Neuronal stem cell (in vitro differentiated cells): ENCODE measurements at regions not wholly inside any gene's neighbourhood (a gene's known extent, or its start where the extent isn't known, plus 50 kb on each side); places are given as distances from the start of the nearest gene placed in this dataset.

Experiments used
- DNase-seq: peaks from one replicate; pipeline ENCODE4 v3.0.0-alpha.2; 2013; ENCODE audit warnings: low spot score
- H2AFZ ChIP-seq: one replicate; pipeline ENCODE4 v1.6.1; 2013; ENCODE audit warnings: mild to moderate bottlenecking, low read length, inconsistent platforms
- H2AK5ac ChIP-seq: 2 replicates; pipeline ENCODE4 v1.6.1; 2013; ENCODE audit warnings: low read depth, mild to moderate bottlenecking, inconsistent platforms, low read length, moderate library complexity, mixed read lengths
- H2BK120ac ChIP-seq: 2 replicates; pipeline ENCODE4 v1.6.1; 2013; ENCODE audit warnings: low read depth, mild to moderate bottlenecking, inconsistent platforms, low read length, moderate library complexity, mixed read lengths
- H2BK12ac ChIP-seq: one replicate; pipeline ENCODE4 v1.6.1; 2013; ENCODE audit warnings: low read length, inconsistent platforms
- H2BK15ac ChIP-seq: 2 replicates; pipeline ENCODE4 v1.6.1; 2013; ENCODE audit warnings: mild to moderate bottlenecking, low read length, inconsistent platforms, mixed read lengths
- H2BK5ac ChIP-seq: one replicate; pipeline ENCODE4 v1.6.1; 2013; ENCODE audit warnings: inconsistent platforms, mild to moderate bottlenecking, low read length, moderate library complexity
- H3K14ac ChIP-seq: one replicate; pipeline ENCODE4 v1.6.1; 2013; ENCODE audit warnings: low read length, inconsistent platforms
- H3K18ac ChIP-seq: 2 replicates; pipeline ENCODE4 v1.6.1; 2013; ENCODE audit warnings: low read length, inconsistent platforms
- H3K23ac ChIP-seq: 2 replicates; pipeline ENCODE4 v1.6.1; 2013; ENCODE audit warnings: low read depth, mild to moderate bottlenecking, mixed read lengths, low read length, inconsistent platforms; ENCODE audit not compliant: poor library complexity
- H3K27ac ChIP-seq: replicated peaks from 3 replicates; pipeline ENCODE4 v1.5.1; 2013; ENCODE audit warnings: low read length, inconsistent platforms
- H3K27me3 ChIP-seq, 3 experiments: 2 replicates each; pipeline ENCODE4 v1.6.1; 2013; ENCODE audit warnings: low read length in 3 of 3, mild to moderate bottlenecking in 2 of 3, inconsistent platforms in 1 of 3, low read depth in 1 of 3, mixed read lengths in 1 of 3, moderate library complexity in 1 of 3; ENCODE audit not compliant: control insufficient read depth in 3 of 3, insufficient read depth in 3 of 3
- H3K36me3 ChIP-seq, 2 donors: replicated peaks in 1 of 2; 2 replicates each; pipeline ENCODE4 v1.6.1; 2013; ENCODE audit warnings: low read length in 2 of 2; ENCODE audit not compliant: control insufficient read depth in 2 of 2, insufficient read depth in 2 of 2
- H3K4ac ChIP-seq: 2 replicates; pipeline ENCODE4 v1.6.1; 2013; ENCODE audit warnings: inconsistent platforms, mild to moderate bottlenecking, low read length, moderate library complexity
- H3K4me1 ChIP-seq, 2 donors: 1 replicate in 1 of 2; 2 replicates in 1 of 2; pipeline ENCODE4 v1.6.1; 2013; ENCODE audit warnings: low read length in 2 of 2, low read depth in 1 of 2; ENCODE audit not compliant: control insufficient read depth in 2 of 2, insufficient read depth in 1 of 2
- H3K4me2 ChIP-seq: one replicate; pipeline ENCODE4 v1.6.1; 2013; ENCODE audit warnings: mild to moderate bottlenecking, low read length, inconsistent platforms; ENCODE audit not compliant: insufficient read depth, poor library complexity, severe bottlenecking
- H3K4me3 ChIP-seq, 2 donors: 2 replicates each; pipeline ENCODE4 v1.5.1; 2013; ENCODE audit warnings: low read length in 2 of 2, mild to moderate bottlenecking in 2 of 2, inconsistent platforms in 1 of 2, moderate library complexity in 1 of 2
- H3K79me1 ChIP-seq: one replicate; pipeline ENCODE4 v1.6.1; 2013; ENCODE audit warnings: low read depth, mild to moderate bottlenecking, inconsistent platforms, low read length, moderate library complexity
- H3K9ac ChIP-seq: one replicate; pipeline ENCODE4 v1.6.1; 2013; ENCODE audit warnings: mild to moderate bottlenecking, low read depth, low read length, inconsistent platforms; ENCODE audit not compliant: poor library complexity
- H3K9me3 ChIP-seq, 2 donors: replicated peaks in 1 of 2; 2 replicates each; pipeline versions ENCODE3 to v1.6.1; 2013; ENCODE audit warnings: low read length in 2 of 2, mild to moderate bottlenecking in 2 of 2, inconsistent platforms in 1 of 2, low read depth in 1 of 2, mixed read lengths in 1 of 2, moderate library complexity in 1 of 2; ENCODE audit not compliant: control insufficient read depth in 2 of 2, insufficient read depth in 1 of 2
- H4K8ac ChIP-seq: one replicate; pipeline ENCODE4 v1.6.1; 2013; ENCODE audit warnings: low read depth, mild to moderate bottlenecking, inconsistent platforms, low read length, moderate library complexity
- H4K91ac ChIP-seq: one replicate; pipeline ENCODE4 v1.6.1; 2013; ENCODE audit warnings: low read length, low read depth, mild to moderate bottlenecking, inconsistent platforms; ENCODE audit not compliant: poor library complexity
- WGBS, 2 donors: extraction: QIAGEN DNeasy Blood & Tissue Kit; methylation state at CpG; one replicate each; pipeline ENCODE4 v1.1.7; 2013; ENCODE audit warnings: missing lambda C conversion rate in 2 of 2, mixed read lengths in 1 of 2; ENCODE audit not compliant: insufficient read length in 2 of 2, insufficient replicate concordance in 1 of 2; ENCODE audit errors: extremely low coverage in 2 of 2; 5-methylcytosine and 5-hydroxymethylcytosine counted together

DNA sequence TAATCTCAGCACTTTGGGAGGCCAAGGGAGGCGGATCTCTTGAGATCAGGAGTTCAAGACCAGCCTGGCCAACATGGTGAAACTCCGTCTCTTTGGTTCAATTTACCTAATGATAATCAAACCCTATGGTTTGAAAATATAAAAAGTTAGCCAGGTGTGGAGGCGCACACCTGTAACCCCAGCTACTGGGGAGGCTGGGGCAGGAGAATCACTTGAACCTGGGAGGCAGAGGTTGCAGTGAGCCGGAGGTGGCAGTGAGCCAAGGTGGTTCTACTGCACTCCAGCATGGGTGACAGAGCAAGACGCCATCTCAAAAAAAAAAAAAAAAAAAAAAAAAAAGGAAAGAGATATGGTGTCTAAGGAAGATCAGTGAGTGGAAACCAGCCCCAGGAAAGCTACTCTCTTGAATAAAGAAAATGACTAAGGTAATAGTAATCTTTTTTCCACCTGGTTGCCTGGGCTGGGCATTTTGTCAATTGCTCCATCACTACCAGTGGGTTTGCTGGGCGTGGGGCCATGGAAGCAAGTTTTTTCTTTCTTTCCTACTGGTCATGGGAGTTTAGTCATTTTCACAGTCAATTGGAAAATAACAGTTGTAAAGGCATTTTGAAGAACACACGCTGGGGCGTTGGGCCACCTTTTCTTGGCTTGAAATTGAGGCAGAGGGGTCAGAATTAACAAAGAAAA is 387.6 kb upstream of the RGMA start:
- Histone ChIP-seq H3K4me1 (peaks cover 15 to 20% of the 10 kb centered on the region in 2 donors), H4K91ac (no peak overlapping the region), H4K8ac (no peak overlapping the region), H3K4me2 (no peak overlapping the region), H3K36me3 (peaks cover 0 to 19% of the 10 kb centered on the region in 2 donors), H3K18ac (no peak overlapping the region), H2BK120ac (no peak overlapping the region), H3K4ac (no peak overlapping the region), H2BK12ac (no peak overlapping the region), H3K79me1 (no peaks in the 10 kb centered on the region), H3K4me3 (no peak overlapping the region), H3K9ac (no peak overlapping the region), H2AK5ac (no peak overlapping the region), H2AFZ (no peak overlapping the region), H3K27ac (peak overlapping the region; percentile 84), H3K9me3 (peaks cover 0 to 27% of the 10 kb centered on the region in 2 donors), H3K14ac (no peak overlapping the region), H3K23ac (no peak overlapping the region), H2BK5ac (no peak overlapping the region), H3K27me3 (no peaks in the 10 kb centered on the region), H2BK15ac (no peak overlapping the region)
- WGBS, 2 donors = no CpG with 5 or more reads among the region's 8 CpGs
- no peak for DNase-seq

DNA sequence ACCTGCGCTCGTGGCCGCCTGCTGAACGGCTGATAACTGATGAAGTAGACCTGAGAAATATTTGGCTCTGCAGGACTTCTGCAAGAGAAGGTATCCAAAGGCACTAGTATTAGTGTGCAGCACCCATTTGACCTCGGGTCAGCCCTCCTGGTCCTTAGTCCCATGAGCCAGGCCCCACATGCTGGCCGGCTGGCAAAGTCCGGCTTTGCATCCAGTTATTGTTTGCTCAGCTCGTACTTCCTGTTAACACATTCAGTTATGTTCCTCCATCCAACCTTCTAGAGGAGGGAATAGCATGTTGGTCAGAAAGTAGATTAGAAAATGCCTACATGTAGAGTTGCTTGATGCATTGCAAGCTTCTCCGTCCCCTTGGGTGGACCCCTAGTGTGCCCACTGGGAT is 385.7 kb upstream of the RGMA start:
- Histone ChIP-seq H2AK5ac (no peak overlapping the region), H3K9me3 (peaks cover 0 to 31% of the 10 kb centered on the region in 2 donors), H3K4me2 (no peak overlapping the region), H3K36me3 (peaks cover 0 to 18% of the 10 kb centered on the region in 2 donors), H3K79me1 (no peaks in the 10 kb centered on the region), H3K27me3 (no peaks in the 10 kb centered on the region), H3K18ac (no peak overlapping the region), H3K14ac (no peak overlapping the region), H4K91ac (no peak overlapping the region), H2BK12ac (no peak overlapping the region), H3K4ac (no peak overlapping the region), H4K8ac (no peak overlapping the region), H2AFZ (no peak overlapping the region), H2BK5ac (no peak overlapping the region), H3K23ac (no peak overlapping the region), H2BK120ac (no peak overlapping the region), H3K4me3 (no peak overlapping the region), H3K9ac (no peak overlapping the region), H3K27ac (no peak overlapping the region), H2BK15ac (no peak overlapping the region), H3K4me1 (peaks cover 13 to 17% of the 10 kb centered on the region in 2 donors)
- WGBS, 2 donors = no CpG with 5 or more reads among the region's 9 CpGs
- DNase-seq = no peak

DNA sequence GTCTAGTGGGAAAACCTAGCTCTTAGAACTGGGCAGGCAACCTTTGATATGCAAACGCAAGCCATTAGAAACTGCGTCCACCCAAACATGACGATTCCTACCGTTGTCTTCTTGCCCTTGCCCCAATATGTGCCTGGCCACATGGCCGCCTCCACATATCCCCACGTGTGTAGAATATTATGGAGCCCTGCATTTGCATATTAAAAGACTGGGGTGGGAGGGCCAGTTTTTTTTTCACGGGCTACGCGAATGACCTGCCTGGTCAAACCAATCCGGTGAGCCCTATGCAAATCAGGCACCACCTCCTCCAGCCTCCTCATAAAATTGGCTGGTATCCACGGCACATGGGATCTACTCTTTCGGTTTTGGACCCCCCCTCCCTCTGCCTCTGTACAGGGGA is 381.0 kb upstream of the RGMA start:
- Histone ChIP-seq H3K79me1 (no peaks in the 10 kb centered on the region), H2BK15ac (no peak overlapping the region), H2AFZ (no peak overlapping the region), H3K18ac (no peak overlapping the region), H3K27me3 (no peaks in the 10 kb centered on the region), H4K91ac (no peak overlapping the region), H3K14ac (no peak overlapping the region), H2BK12ac (no peak overlapping the region), H3K27ac (no peak overlapping the region), H3K4ac (no peak overlapping the region), H2AK5ac (no peak overlapping the region), H3K4me3 (no peak overlapping the region), H2BK5ac (no peak overlapping the region), H3K9me3 (peaks cover 0 to 15% of the 10 kb centered on the region in 2 donors), H3K23ac (no peak overlapping the region), H2BK120ac (no peak overlapping the region), H3K4me1 (peaks cover 0 to 12% of the 10 kb centered on the region in 2 donors), H3K4me2 (no peak overlapping the region), H4K8ac (no peak overlapping the region), H3K9ac (no peak overlapping the region), H3K36me3 (peaks cover 0 to 10% of the 10 kb centered on the region in 2 donors)
- WGBS, 2 donors = no CpG with 5 or more reads among the region's 12 CpGs
- no peak for DNase-seq

DNA sequence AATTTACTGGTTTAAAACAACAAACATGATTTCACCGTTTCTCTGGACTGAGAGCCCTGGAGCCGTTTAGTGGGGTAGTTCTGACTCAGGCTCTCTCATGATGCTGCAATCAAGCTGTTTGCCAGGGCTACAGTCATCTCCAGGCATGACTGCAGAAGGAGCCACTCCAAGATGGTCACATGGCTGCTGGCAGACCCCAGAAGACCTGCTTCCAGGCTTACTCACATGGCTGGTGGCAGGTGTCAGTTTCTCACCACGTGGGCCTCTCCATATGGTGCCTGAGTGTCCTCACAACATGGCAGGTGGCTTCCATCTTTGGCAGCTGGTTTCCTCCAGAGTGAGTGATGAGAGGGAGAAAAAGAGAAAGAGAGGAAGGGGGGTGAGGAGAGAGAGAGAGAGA is 378.3 kb upstream of the RGMA start:
- no CpG with 5 or more reads among the region's 3 CpGs for WGBS, 2 donors
- Histone ChIP-seq H3K23ac (no peak overlapping the region), H2BK12ac (no peak overlapping the region), H3K4me2 (no peak overlapping the region), H3K9ac (no peak overlapping the region), H3K4me3 (no peak overlapping the region), H2AK5ac (peak overlapping the region; percentile 88), H3K14ac (no peak overlapping the region), H3K4me1 (peaks cover 0 to 15% of the 10 kb centered on the region in 2 donors), H2BK15ac (no peak overlapping the region), H4K8ac (no peak overlapping the region), H3K79me1 (no peaks in the 10 kb centered on the region), H2BK120ac (peak overlapping the region; percentile 56), H3K4ac (no peak overlapping the region), H4K91ac (no peak overlapping the region), H2BK5ac (no peak overlapping the region), H3K9me3 (peaks cover 0 to 17% of the 10 kb centered on the region in 2 donors), H3K27me3 (no peaks in the 10 kb centered on the region), H3K18ac (peak overlapping the region; percentile 88), H3K27ac (no peak overlapping the region), H3K36me3 (peaks cover 0 to 21% of the 10 kb centered on the region in 2 donors), H2AFZ (no peak overlapping the region)
- no peak for DNase-seq
